Activated T-helper 1 cell treated with anti-CD3 and anti-CD28 coated beads, Interleukin-12 subunit alpha, Interleukin-12 subunit beta, Interleukin-2, Interleukin-4 antibody, amounts not matched to agents 30 ng/mL and 10 ng/mL and 1 ng/mL, durations not matched to agents 14 hours and 24 hours and 36 hours (primary cell): ENCODE measurements at regions not wholly inside any gene's neighbourhood (a gene's known extent, or its start where the extent isn't known, plus 50 kb on each side); places are given as distances from the start of the nearest gene placed in this dataset.

Source experiments
- DNase-seq: peaks from one replicate; pipeline ENCODE4 v3.0.0; 2021; ENCODE audit warnings: low spot score
- H3K27ac Mint-ChIP-seq: one replicate; pipeline ENCODE4 v1.8.0; 2021; ENCODE audit warnings: mild to moderate bottlenecking, mixed read lengths
- H3K27me3 Mint-ChIP-seq: one replicate; pipeline ENCODE4 v1.8.0; 2022; ENCODE audit warnings: mild to moderate bottlenecking, moderate library complexity, mixed read lengths; ENCODE audit not compliant: insufficient read depth
- H3K36me3 Mint-ChIP-seq: one replicate; pipeline ENCODE4 v1.8.0; 2021; ENCODE audit warnings: low read depth, mixed read lengths
- H3K4me1 Mint-ChIP-seq: one replicate; pipeline ENCODE4 v1.8.0; 2021; ENCODE audit warnings: low read depth, mixed read lengths
- H3K4me3 Mint-ChIP-seq: one replicate; pipeline ENCODE4 v1.8.0; 2021; ENCODE audit warnings: mild to moderate bottlenecking, moderate library complexity, mixed read lengths
- H3K9me3 Mint-ChIP-seq: one replicate; pipeline ENCODE4 v1.8.0; 2021; ENCODE audit warnings: mixed read lengths
- intact Hi-C: fragments of 100-400 bp; cut with micrococcal nuclease; formaldehyde crosslinking; loops from one replicate; pipeline ENCODE4 v1.15.1; 2024

DNA sequence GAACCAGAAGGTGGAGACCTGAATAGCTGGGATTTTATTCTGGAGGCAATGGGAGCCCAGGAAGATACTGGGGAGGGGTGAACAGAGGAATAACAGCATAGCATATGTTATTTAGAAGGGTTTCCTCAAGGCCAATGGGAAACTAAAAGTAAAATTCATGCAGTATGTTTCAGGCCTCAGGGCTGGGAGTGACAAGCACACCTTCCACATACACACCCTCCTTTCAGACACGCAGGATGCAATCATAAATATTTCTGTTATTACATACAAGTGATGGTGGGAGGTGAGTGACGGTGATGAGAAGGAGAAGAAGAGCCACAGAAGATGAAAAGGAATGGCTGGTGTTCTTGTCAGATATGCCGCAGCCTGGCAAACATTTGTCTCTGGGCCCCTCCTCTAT lies 106.1 kb upstream of the FLRT2 start:
- H3K9me3 Mint-ChIP-seq = peaks cover 4% of the 10 kb centered on the region
- intact Hi-C loops = no loop called here
- H3K4me3 Mint-ChIP-seq = no peak overlapping the region
- no peaks in the 10 kb centered on the region for H3K4me1 Mint-ChIP-seq
- DNase-seq = no peak
- no peak overlapping the region for H3K27ac Mint-ChIP-seq
- no peaks in the 10 kb centered on the region for H3K36me3 Mint-ChIP-seq
- H3K27me3 Mint-ChIP-seq = no peaks in the 10 kb centered on the region

DNA sequence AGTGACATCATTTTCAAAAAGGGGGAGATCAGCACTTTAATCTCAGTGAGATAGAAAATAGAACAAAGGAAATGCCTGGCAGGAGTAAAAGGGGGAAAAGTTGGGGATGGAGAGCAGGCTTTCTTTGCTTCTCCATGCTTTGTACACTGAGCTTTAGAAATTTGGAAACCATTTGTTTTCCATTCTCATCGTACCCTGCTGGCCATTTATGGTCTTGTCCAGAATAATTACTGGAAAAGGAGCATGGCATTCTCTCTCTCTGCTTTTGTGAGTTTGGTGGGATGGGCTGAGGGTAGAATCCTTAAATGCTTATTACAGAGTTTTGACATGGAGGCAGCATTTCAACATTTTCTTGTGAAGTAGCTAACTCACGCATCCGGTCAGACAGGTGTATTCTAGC lies 104.4 kb upstream of the FLRT2 start:
- intact Hi-C loops = no loop called here
- no peak for DNase-seq
- no peak overlapping the region for H3K4me3 Mint-ChIP-seq
- no peaks in the 10 kb centered on the region for H3K36me3 Mint-ChIP-seq
- H3K27me3 Mint-ChIP-seq = no peaks in the 10 kb centered on the region
- peaks cover 4% of the 10 kb centered on the region for H3K9me3 Mint-ChIP-seq
- H3K4me1 Mint-ChIP-seq = no peaks in the 10 kb centered on the region
- H3K27ac Mint-ChIP-seq = no peak overlapping the region

DNA sequence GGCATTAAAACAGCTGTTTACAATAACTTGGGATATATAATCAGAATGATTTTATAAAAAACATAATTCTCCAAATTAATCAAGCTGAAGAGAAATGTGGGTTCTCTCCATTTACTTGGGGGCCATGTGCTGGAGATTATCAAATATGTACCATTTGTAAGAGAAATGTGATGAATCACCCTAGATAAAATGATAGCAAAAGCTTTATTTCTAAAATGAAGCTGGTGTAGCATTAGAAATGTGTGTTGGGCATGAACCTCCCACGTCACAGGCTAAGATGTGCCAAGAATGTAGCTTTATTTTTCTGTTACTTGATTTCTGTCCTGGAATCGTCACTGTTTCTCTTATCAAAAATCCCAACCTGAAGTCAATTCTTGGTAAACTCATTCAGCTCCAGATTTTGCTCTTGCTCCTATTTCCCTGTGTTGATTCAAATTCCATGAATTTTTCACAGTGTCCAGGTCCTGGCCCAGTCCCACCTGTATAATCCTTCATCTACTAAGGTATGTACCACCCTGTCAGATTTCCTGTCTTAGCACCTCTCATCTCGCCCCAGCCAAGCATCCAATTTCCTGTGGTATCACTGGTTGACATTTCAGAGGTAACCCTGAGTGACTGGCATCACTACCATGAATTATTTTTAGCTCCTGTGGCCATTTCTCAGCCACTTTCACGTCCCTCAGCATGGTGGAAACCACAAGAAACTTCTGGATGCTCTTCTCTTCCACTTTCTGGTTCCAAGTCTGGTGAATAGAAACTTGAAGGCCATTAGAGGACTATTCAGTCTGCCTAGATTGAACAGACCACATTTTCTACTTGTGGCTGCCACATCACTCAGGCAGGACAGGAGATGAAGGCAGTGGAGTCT lies 103.6 kb upstream of the FLRT2 start:
- no peaks in the 10 kb centered on the region for H3K27me3 Mint-ChIP-seq
- H3K4me1 Mint-ChIP-seq = no peaks in the 10 kb centered on the region
- H3K36me3 Mint-ChIP-seq = no peaks in the 10 kb centered on the region
- no peak for DNase-seq
- intact Hi-C loops = no loop called here
- H3K4me3 Mint-ChIP-seq = no peak overlapping the region
- H3K27ac Mint-ChIP-seq = no peak overlapping the region
- peaks cover 4% of the 10 kb centered on the region for H3K9me3 Mint-ChIP-seq

DNA sequence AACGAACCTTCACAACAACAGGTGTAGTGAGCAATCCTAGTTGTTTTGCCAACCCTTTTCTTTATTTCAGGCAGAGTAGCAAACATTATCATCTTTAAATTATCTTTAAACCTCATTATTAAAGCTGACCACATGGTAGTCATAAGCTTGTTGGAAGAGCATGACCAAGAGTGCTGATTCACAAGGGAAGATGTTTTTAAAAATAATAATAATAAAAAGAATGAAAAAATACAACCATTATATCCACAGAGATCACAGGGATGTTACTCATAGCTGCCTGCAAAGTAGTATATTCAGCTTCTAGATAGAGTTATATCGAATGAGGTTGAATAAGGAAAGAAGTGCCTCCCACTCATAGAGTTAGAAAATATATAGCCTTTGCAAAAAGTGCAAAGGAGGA lies 101.0 kb upstream of the FLRT2 start:
- intact Hi-C loops = no loop called here
- H3K9me3 Mint-ChIP-seq = peaks cover 6% of the 10 kb centered on the region
- H3K36me3 Mint-ChIP-seq = no peaks in the 10 kb centered on the region
- no peak overlapping the region for H3K27ac Mint-ChIP-seq
- H3K4me1 Mint-ChIP-seq = no peaks in the 10 kb centered on the region
- H3K27me3 Mint-ChIP-seq = no peaks in the 10 kb centered on the region
- no peak for DNase-seq
- no peak overlapping the region for H3K4me3 Mint-ChIP-seq

DNA sequence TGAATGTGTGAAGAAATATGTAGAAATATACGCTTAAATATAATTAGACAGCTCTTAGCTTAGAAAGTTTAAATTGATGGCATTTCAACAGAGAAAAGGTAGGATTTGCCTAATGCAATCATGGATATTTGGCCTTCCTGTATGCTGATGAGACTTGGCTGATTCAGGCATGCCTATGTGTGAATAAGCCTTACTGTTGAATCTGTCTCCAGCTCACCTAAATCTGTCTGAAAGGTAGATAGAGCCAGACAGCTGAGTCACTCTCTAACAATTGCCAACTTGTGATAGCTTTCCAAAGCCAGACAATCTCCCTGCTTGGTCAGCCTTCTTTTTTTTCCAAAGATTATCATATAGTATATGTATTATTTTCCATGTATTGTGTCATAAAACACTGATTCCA lies 92.8 kb upstream of the FLRT2 start:
- Mint-ChIP-seq H3K27me3 (no peaks in the 10 kb centered on the region), H3K4me1 (no peaks in the 10 kb centered on the region), H3K4me3 (no peak overlapping the region), H3K9me3 (peaks cover 3% of the 10 kb centered on the region), H3K36me3 (no peaks in the 10 kb centered on the region), H3K27ac (no peak overlapping the region)
- intact Hi-C loops = no loop called here
- no peak for DNase-seq

DNA sequence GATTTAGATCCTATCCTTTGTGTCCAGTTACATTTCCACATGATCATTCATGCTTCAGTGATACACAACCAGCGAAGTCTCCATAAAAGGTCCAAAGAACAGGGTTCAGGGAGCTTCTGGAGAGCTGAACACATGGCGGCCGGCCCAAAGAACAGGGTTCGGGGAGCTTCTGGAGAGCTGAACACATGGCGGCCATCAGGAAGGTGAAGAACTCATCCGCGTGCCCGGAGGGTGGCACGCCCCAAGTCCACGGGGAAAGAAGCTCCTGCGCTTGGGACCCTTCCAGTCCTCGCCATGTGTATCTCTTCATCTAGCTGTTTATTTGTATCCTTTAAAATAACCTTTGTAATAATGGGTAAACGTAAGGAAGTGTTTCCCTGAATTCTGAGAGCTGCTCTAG lies 91.9 kb upstream of the FLRT2 start:
- H3K4me1 Mint-ChIP-seq = no peaks in the 10 kb centered on the region
- no peak for DNase-seq
- H3K4me3 Mint-ChIP-seq = no peak overlapping the region
- no peaks in the 10 kb centered on the region for H3K36me3 Mint-ChIP-seq
- no peaks in the 10 kb centered on the region for H3K27me3 Mint-ChIP-seq
- H3K27ac Mint-ChIP-seq = no peak overlapping the region
- intact Hi-C loops = no loop called here
- H3K9me3 Mint-ChIP-seq = no peaks in the 10 kb centered on the region

DNA sequence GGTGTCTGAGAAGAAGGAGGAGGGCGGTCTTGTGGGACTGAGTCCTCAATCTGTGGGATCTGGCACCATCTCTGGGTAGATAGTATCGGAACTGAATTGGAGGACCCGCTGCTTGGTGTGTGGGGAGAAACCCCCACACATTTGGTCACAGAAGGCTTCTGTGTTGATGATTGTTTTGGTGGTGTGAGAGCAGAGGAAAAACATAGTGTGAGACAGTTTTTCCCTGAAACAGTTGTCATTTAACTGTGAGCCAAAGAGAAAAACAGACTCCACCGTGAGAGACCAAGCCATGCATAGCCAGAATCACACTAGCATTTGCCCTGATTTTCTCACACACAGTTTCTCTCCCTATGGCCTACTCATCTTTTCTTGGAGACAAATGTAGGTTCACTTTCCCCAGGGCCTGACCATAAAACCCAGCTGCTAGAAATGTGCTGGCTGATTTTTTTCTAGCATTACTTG lies 91.4 kb upstream of the FLRT2 start:
- H3K9me3 Mint-ChIP-seq = no peaks in the 10 kb centered on the region
- H3K27me3 Mint-ChIP-seq = no peaks in the 10 kb centered on the region
- H3K4me1 Mint-ChIP-seq = no peaks in the 10 kb centered on the region
- no peak overlapping the region for H3K4me3 Mint-ChIP-seq
- DNase-seq = no peak
- H3K27ac Mint-ChIP-seq = no peak overlapping the region
- no peaks in the 10 kb centered on the region for H3K36me3 Mint-ChIP-seq
- intact Hi-C loops = no loop called here

DNA sequence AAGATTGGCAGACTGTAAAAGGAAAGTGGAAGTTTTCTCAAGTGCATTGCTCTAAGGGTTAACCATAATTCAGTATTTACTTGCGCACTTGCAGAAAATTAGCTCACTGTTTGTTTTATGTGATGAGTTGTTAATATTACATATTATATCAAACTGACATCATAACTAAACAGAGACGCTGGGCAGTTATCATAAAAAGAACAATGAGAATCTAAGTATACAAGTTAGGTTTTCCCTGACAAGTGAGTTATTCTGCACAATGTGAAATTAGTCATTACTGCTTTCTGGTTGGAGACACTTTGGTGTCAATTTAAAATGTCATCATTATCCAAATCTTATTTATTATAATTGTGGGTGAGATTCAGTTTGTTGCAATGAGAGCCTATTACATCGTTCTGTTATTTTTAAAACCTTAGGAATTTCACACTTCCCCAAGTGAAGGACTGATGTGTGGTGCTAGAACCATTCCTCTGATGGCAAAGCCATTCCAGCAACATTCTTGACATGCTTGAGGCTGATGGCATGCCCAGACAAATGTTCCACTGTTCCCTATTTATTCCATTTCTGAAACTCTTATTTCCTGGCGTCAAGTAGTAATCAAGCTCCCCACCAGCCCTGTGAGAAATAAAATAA lies 90.1 kb upstream of the FLRT2 start:
- no peaks in the 10 kb centered on the region for H3K36me3 Mint-ChIP-seq
- H3K9me3 Mint-ChIP-seq = peaks cover 2% of the 10 kb centered on the region
- no peaks in the 10 kb centered on the region for H3K27me3 Mint-ChIP-seq
- no peak overlapping the region for H3K27ac Mint-ChIP-seq
- no peak overlapping the region for H3K4me3 Mint-ChIP-seq
- DNase-seq = no peak
- intact Hi-C loops = no loop called here
- H3K4me1 Mint-ChIP-seq = no peaks in the 10 kb centered on the region

DNA sequence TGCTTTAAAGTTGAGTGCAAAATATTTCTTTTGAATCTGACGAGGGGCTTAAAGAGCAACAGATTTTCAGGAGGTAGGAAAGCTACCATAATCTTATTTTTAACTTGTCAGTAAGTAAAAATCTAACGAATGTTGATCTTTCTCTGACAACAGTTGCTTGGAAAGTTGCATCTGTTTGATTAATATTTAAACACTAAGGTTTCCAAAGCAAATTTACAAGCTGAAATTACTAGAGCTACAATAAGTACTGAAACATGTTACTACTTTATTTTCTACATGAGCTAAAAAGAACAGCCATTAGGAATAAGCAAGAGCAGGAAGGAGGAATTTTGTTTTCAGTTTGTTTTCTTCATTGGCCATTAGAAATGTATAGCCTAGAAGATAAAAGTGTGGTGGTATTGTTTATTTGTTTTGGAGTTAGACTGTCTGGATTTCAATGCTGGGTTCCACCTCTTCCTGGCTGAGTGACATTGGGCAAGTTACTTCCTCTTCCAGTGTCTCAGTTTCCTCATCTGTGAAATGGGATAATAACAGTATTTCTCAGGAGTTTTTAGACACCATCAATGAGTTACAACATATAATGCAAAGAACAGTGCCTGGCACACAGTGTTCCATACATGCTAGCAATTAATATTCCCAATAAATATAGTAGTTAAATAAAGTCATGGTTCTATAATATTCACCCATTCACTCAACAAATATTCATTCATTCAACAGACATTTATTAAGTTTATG lies 87.9 kb upstream of the FLRT2 start:
- Mint-ChIP-seq H3K27me3 (no peaks in the 10 kb centered on the region), H3K36me3 (no peaks in the 10 kb centered on the region), H3K4me1 (no peaks in the 10 kb centered on the region), H3K27ac (no peak overlapping the region), H3K9me3 (peaks cover 6% of the 10 kb centered on the region), H3K4me3 (no peak overlapping the region)
- DNase-seq = no peak
- intact Hi-C loops = no loop called here

DNA sequence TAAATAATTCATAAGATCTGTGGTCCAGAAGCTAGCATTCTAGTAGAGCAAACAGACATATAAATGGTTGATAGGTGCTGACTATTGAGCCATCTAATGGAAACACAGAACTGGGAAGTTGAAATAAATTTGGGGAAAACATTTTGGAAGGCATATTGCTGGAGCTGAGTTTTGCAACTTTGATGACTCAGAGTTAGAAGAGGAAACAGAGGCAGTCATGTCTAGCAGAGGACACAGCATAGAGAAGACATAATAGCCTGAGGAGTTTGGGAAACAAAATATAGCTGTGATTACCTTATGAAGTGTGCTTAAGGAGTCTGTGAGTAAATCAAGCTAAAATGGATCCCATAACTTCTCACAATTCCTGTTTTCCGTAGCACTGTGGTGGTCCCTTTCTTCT lies 86.9 kb upstream of the FLRT2 start:
- no peaks in the 10 kb centered on the region for H3K27me3 Mint-ChIP-seq
- no peaks in the 10 kb centered on the region for H3K4me1 Mint-ChIP-seq
- intact Hi-C loops = no loop called here
- H3K9me3 Mint-ChIP-seq = peaks cover 6% of the 10 kb centered on the region
- no peak overlapping the region for H3K4me3 Mint-ChIP-seq
- no peak overlapping the region for H3K27ac Mint-ChIP-seq
- no peaks in the 10 kb centered on the region for H3K36me3 Mint-ChIP-seq
- no peak for DNase-seq

DNA sequence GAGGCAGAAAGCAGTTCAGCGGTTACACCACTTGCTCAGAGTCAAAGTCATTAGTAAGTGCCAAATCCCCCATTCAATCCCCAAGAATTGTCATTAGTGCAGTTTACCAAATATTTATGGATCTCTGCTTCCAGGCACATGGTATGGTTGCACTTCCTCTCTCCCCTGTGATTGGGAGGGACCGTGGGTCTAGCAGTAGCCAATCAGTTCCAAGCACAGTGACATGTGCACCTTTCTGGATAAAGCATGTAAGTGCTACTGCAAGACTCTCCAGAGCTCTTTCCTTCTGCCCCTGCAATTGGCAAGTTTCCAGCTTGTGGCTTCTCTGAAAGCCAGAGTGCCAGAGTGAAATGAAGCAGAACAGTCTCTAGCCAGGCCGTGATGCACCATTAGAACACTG lies 85.3 kb upstream of the FLRT2 start:
- no peak for DNase-seq
- H3K4me1 Mint-ChIP-seq = no peaks in the 10 kb centered on the region
- H3K36me3 Mint-ChIP-seq = no peaks in the 10 kb centered on the region
- no peaks in the 10 kb centered on the region for H3K27me3 Mint-ChIP-seq
- intact Hi-C loops = no loop called here
- no peak overlapping the region for H3K4me3 Mint-ChIP-seq
- peaks cover 6% of the 10 kb centered on the region for H3K9me3 Mint-ChIP-seq
- H3K27ac Mint-ChIP-seq = no peak overlapping the region

DNA sequence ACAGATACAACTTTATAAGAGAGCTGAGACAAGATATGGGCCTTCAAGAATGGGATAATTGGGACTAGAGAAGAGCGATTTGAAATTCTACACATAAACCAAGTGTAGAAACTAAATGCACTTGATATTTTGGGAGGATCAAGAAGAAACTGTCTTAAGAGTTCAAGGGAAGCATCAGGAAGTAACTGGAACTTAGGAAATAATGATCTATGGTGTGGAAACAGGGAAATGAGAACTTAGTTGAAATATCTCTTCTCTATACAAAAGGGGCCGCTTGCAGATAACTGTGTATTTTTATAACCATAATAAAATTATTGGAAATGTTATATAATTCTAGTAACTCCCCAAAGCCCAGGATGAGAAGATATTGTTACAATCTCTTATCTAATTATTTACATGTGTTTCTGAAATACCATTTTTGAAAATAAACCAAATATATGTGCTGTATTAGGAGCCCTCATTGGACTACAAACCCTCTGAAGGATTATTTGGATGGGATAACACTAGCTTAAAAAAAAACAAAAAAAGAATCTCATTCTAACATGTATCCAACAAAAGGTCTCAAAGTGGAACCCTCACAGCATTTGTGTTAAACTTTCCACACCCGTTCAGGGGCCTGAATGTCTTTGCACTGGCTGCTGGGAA lies 84.7 kb upstream of the FLRT2 start:
- Mint-ChIP-seq H3K4me3 (no peak overlapping the region), H3K4me1 (no peaks in the 10 kb centered on the region), H3K9me3 (peaks cover 6% of the 10 kb centered on the region), H3K36me3 (no peaks in the 10 kb centered on the region), H3K27me3 (no peaks in the 10 kb centered on the region), H3K27ac (no peak overlapping the region)
- no peak for DNase-seq
- intact Hi-C loops = no loop called here

DNA sequence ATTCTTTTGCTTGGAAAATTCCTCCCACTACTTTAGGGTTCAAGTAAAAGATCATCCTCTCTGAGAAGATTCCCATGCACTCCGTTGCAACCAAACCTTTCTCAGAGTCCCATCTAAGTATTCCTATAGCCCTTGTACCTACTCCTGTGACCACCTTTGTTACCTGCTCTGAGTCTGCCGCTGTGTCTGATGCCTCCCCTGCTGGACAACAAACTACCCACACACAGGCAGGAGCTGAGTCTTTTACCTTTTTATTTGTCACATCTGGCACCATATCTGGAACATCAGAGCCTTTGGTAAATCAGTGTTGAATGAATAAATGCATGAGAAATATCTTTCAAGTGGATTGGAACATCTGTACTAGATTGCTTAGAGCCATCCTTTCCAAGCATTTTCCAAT lies 82.1 kb upstream of the FLRT2 start:
- no peak for DNase-seq
- Mint-ChIP-seq H3K27ac (no peak overlapping the region), H3K4me1 (no peaks in the 10 kb centered on the region), H3K4me3 (no peak overlapping the region), H3K36me3 (no peaks in the 10 kb centered on the region), H3K9me3 (peaks cover 11% of the 10 kb centered on the region), H3K27me3 (no peaks in the 10 kb centered on the region)
- intact Hi-C loops = no loop called here
